Suppressor macrophage treated with lipopolysaccharide for 1 hour (primary cell): ENCODE measurements at regions not wholly inside any gene's neighbourhood (a gene's known extent, or its start where the extent isn't known, plus 50 kb on each side); places are given as distances from the start of the nearest gene placed in this dataset.
"Not testable (repeated sequence)": the region's sequence is repeated elsewhere in the genome, so short reads cannot be mapped to it uniquely, and the experiment has no call there.

Source experiments
- DNase-seq, 3 donors: peaks; one replicate each; pipeline ENCODE4 v3.0.0-alpha.2; 2020 to 2022

DNA sequence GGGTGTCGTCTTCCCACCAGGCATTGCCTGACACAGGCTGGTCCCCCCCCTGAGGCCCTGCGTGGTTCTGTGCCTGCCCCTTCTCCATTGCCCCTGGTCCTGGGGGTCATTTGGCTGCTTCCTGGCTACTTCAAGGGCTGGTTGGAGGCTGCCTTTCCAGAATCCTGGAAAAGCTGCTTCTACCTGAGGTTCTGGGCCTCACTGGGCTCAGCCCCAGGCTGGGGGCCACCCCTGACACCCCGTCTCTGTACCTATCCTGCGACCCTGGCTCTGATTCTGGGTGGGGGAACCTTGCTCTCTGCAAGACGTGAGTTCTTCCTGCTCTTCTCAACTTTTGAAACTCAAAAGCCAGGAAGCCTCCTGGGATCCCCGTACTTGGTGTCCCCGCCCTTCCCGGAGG lies 149.3 kb upstream of the PTPN1 start:
- DNase-seq = no peak

DNA sequence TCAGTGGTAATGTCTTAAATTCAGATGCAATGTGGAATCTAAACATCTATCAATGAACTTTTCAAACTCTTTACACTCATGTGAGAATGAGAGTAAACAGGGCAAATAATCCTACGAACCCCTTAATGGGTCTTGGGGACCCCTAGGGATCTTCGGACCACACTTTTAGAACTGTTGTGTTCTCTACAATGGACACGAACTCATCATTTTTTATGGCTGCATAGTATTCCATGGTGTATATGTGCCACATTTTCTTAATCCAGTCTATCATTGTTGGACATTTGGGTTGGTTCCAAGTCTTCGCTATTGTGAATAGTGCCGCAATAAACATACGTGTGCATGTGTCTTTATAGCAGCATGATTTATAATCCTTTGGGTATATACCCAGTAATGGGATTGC lies 148.0 kb upstream of the PTPN1 start:
- not testable (repeated sequence) for DNase-seq

DNA sequence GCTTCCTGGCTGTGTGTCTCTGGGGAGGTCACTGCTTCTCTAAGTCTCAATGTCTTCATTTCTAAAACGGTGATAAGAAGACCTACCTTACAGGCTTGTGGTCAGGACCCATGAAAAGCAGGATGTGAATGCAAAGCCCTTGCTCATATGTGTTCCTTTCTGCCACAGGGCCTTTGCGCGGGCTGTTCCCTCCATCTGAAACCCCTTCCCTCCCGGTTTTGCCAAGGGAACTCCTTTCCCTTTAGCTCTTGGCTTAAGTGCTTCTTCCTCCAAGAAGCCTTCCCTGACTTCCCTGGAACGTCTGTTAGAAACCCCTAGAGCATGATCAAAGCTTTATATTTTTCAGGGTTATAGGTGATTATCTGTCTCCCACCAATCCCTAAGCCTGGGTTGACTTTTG lies 147.2 kb upstream of the PTPN1 start:
- no peak for DNase-seq

DNA sequence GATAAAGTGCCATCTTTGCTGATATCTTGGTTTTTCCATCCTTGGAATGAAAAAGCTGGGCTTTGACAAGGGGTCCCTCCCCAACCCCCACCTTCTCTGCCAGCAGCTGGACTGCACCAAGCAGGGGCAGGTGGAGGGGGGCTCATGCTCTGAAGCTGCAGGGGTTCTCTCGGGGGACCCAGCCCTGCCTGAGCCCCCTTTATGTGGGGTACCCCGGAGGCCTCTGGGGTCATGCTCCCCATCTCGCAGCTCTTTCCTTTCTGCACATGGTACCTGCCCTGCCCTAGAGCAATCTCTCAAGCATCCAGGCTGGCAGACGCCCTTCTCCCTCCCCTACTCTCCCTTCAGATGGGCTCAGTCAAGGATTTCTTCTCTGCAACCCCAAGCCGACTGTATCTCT lies 146.7 kb upstream of the PTPN1 start:
- DNase-seq = no peak

DNA sequence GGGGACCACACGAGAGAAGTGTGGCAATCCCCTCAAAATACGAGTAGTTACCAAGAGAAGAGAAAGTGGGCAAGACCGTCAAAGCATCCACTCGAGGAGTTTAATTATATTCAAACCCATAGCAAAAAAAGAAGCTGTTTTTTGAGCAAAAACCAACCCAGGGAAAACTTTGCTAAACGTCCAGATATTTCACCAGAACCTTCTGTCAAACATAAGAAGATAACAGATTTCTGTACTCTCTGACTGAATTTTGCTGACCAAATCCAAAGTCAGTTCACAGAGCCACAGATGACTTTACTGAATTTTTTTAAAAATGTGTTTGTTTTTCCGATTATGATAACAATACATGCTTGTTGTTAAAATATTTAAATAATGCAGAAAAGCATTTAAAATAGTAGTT lies 145.6 kb upstream of the PTPN1 start:
- no peak for DNase-seq

DNA sequence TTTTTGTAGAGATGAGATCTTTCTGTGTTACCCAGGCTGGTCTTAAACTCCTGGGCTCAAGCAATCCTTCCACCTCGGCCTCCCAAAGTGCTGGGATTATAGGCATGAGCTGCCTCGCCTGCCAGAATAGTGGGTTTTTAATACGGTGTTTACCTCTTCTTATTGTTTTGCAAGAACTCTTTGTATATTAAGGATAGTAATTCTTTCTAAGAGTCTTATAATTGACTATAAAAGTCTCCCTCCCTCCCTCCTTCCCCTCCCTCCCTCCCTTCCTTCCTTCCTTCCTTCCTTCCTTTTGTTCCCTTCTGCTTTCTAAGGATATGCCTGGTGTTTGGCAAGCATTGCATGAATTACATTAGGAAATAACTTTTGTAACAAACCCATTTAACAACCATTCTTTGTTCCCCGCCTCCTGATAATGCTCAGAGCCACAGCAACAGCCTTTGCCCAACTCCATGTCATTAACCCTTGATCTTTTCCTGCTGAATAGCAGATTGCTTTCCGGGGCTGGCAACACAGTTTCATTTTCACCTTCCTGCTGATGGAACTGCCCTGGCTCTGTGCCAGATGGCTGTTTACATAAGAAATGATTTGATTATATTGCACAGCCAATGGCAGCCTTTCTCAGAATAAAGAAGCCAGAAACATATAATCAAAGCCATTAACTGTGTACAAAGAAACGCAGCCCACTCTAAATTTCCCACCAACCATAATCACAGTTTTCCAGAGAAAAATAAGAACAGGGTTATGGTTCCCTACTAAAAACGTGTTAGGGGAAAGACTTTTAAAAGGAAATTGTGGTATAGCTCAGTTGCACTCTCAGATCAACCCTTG lies 143.7 kb upstream of the PTPN1 start:
- DNase-seq = peak; percentile 71 to 85 (median 75)

DNA sequence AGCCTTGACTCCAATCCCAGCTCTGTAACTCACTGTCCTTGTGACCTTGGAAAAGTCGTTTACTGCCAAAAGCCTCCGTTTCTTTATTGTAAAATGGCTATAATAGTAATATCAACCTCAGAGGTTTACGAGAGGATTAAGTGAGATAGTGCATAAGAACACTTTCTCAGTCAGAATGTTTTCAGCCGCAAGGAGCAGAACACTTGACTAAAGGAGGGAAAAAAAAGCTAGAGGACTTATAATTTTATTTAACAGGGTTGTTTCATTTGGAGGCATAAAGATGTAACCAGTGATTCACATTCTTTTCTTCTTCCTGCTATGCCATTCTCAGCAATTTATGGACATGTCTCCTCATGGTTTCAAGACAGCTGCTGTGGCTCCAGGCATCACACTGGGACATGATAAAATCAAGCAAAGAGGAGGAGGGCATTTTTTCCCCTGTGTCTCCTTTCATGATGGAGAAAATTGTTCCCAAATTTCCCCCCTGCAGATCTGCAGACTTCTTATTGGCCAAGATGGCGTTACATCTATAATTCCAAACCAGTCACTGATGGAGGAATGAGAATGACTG lies 143.0 kb upstream of the PTPN1 start:
- DNase-seq = no peak

DNA sequence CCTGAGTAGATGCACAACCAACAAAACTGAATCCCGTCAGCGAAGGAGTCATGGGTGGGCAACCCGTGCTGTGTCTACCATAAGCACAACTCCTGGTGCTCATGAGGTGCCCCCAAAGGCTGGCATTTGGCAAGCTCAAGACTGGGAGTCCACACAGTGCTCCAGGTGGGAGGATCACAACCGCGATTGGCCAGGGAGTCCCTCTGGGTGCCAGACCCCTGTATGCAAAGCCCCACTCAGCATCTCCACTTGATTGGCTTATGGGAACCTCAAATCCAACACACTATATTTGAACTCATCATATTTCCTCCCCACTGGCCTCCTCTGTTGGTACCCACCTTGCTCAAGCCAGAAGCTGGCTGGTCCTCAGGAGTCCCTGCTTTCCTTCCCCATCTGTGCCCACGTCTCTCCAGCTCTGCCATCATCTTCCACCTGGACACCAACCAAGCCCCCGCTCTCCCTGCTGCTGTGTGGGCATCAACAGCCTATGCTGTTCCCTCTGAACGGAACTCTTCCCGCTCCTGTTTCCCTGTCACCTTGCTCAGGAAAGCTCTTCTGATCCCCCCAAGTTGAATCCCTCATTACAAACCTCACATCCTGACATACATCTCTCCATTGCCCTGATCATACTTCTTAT lies 142.3 kb upstream of the PTPN1 start:
- DNase-seq = no peak

DNA sequence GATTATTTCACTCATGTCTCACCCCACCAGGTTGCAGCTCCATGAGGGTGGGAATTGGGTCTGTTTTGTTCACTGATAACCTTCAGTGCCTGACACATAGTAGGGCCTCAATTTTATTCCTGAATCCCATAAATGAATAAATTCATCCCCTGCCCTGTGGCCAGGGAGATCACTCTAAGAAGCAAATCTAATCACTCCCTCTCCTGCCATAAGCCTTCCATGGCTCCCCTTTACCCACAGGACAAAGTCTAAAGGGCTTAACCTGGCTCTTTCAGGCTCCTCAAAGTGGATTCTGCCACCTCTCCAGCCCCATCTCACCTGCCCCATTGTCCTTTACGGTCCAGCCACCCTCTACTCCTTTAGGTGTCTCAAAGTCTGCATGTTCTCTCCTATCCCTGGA lies 141.8 kb upstream of the PTPN1 start:
- no peak for DNase-seq

DNA sequence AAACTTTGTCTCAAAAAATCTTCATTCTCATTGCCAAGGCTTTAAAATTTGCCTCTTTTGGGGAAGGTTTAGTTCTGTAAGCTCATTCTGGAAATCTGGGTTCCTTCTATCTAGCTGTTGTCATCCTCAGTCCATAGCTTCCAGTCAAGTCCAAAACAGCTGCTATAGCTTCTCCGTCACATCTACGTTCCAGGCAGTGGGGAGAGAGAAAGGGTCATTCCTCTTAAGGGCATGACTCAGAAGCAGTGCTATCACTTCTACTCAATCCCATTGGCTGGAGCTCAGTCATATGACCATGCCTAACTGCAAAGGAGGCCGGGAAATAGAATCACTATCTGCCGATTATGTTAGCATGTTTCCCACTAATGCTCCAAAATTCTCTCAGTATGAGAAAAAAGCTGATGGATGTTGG lies 141.4 kb upstream of the PTPN1 start:
- DNase-seq = peak; percentile 70 to 82 (median 71)

DNA sequence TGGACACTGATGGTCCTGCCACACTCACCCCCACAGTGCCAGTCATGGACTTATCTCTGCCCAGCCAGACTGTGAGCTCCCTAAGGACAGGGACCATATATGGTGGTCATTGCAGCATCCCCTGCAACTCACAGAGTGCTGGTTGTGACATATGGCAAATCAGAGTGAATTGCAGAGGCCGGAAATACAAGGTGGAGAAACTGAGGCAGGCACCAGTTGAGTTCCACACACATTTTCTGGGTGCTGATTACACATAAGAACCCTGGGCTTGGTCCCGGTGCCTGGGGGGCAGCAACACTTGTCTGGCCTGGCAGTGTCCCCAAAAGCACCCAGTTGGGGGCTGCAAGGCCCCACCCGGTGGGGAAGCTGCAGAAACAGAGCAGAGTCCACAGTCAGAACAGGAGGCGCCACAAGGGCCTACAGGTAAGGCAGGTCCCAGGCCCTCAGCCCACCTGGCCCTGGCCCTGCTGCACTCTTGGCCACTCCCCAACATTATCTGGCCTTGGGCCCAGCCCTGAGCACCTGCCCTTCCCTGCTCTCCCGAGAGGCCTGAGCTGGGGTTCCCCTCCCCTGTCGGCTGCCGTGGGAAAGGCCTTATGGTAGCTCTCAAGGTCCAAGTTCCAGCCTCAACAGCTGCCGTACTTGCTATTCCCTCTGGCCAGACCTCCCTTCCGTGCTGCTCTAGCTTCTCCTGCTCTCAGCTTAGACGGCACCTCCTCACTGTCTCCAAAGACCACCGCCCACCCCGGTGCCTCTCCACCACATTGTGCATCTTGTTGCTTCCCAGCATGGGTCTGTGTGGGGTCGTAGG lies 140.8 kb upstream of the PTPN1 start:
- DNase-seq = no peak

DNA sequence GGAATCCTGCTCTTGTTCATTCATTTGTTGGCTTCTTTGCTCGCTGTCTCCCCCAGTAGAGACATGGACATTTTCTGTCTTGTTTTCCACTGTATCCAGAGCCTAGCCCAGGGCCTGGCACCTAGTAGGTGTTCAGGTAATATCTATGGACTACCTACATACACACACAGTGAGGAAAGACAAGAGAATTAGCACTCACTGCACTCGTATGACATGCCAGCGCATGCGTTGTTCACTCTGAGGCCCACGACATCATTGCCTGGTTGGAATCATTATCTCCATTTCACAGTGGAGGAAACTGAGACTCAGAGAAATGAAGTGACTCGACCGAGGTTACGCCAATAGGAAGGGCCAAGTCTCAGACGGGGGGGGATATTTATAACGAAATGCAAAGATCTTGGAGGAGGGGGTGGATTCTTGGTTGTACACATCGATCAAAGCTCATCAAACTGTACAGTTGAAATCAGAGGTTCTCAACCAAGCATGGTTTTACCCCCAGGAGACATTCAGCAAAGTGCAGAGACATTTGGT lies 140.1 kb upstream of the PTPN1 start:
- no peak for DNase-seq

DNA sequence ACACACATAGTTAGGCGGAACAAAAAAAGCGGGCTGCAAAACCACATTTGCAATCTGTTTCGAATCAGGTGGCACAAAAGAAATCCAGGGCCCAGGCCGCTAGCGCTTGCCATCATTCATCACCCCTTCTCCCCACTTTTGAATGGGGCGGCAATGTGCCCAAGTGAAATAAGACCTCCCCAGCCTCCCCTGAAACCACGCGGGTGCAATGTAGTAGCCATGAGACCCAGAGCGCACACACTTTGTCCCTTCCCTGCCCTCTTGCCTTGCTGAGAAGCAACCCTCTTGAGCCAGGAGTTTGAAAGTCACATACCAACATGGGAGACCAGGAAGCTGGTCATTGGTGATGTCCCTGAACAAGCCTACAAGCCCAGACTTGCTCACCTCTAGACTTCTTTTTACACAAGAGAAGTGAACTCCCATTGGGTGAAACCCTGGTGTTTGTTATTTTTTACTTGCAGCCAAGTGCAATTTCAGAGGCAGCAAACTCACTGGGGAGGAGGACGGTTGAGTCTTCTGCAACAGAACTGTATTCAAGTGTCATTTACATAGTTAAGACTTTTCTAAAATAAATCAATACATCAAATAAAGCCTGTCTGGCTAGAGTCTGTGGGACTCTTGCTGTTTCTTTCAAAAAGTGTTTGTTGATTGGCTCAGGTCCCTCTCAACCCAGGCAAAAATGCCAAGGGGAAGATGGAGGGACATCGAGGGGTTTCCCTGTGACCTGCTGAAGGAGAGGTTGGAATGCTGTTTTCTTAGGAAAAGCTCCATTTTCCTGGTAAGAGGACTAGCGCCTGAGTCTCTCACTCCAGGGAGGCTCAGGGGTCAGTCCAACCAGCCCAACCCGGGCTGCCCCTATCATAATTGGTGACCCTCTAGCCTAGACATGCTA lies 138.1 kb upstream of the PTPN1 start:
- no peak for DNase-seq

DNA sequence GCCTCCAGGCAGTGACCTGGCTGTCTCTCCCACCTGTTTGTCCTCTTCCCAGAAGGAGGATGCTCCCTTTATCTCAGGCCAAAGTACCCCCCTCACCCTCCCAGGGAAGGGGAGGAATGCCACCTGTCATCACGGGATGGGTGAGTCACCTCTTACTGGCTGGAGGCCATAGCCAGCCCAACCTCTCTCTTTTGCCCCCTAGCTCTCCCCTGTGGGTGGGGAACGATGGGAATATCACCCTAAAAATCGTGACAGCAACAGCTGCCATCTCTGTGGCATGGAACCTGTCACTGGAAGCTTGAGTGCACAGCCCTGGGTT lies 137.5 kb upstream of the PTPN1 start:
- DNase-seq = no peak

DNA sequence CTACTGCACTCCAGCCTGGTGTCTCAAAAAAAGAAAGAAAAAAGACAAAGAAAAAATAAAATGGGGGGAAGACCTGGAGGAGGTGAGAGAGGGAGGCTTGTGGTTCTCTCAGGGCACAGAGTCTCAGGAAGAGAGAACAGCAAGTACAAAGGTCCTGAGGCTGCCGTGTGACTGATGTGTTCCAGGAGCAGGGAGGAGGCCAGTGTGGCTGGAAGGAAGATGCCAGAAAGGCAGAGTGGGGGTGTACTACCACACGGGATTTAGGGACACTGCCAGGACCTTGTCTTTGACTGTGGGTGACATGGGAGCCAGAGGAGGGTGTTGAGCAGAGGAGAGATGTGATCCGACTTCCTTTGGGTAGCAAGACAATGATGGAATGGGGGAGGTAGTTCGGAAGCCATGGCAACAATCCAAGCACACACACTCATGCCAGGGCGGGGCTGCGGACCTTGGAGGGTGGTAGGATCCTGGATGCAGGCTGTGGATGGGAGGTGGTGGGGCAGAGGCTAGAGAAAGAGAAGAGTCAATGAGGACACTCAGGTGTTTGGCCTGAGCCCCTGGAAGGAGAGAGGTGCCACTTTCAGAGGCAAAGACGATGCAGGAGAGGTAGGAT lies 136.4 kb upstream of the PTPN1 start:
- DNase-seq = no peak

DNA sequence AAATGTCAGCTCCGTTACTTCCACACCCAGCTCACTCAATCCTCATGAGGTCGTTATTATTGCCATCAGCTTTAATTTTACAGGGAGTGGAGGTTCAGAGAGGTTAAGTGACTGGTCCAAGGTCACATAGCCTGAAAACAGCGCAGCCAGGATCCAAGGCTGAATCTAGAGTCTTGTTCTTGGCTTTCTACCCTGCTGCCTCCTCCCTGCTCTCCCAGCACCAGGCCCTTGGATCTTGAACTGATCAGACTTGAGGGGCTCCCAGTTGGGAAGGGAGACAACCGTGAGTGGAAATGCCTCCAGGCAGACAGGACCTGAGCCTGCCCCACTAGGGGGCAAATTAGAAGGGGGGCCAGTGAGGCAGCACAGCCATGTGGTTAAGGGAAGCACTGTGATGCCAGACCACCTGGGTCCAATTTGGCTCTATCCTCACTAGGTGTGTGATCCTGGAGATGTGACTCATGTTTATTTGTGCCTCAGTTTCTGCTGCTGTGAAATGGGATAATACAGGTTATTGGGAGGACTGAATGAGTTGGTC lies 135.6 kb upstream of the PTPN1 start:
- DNase-seq = no peak

DNA sequence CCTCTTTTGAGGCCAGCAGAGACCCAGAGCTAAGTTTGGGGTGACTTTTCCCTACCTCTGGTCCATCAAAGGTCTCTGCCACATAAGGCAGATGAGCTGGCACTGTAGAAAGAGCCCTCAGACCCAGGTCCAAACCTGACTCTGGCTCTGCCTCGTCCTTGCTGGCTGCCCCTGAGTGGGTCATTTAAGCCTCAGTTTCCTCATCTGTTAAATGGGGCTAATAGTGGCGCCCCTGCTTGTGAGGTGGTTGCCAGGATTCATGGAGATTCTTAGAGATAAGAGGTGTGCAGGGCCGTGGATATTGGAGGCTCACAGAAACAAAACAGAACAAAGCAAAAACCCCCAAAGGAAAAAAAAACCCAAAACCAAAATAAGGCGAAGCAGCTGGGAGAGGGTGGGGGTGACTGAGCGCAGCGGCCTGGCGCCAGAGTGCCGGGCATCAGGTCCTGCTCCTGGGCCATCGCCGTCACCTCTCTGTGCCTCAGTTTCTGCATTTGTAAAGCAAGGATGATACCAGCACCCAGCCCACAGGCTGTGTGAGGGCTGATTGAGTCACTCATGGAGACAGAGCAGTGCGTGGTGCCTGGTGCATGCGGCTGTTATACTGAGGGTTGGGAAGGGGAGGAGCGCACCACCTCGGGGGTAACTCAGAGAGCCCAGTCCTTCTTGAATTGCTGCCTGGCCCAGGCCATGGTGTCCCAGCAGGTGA lies 133.8 kb upstream of the PTPN1 start:
- no peak for DNase-seq

DNA sequence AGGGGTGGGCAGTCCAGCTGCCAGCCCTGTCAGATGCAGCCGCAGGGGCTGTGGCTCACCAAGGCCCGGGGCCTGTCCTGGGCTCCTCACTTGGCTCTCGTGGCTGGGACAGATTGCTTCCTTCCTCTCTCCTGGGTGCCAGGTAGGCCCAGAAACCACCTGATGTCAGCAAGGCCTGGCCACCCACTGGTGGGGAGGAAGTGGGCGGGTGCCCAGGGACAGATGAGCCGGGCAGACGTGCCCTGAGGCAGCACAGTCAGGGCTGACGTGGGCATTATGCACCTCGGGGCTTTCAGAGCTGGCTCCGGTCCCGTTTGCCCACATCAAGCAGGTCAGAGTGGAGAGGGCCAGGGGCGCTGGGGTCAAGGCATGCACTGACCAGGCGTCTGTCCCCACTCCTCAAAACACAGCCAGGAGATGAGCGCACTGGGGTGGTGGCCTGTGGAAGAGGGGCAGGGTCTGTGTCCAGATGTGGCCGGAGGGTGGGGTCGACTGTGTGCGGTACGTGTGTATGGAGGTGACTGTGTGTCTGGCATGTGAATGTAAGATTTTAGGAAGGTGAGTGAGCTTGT lies 133.2 kb upstream of the PTPN1 start:
- no peak for DNase-seq

DNA sequence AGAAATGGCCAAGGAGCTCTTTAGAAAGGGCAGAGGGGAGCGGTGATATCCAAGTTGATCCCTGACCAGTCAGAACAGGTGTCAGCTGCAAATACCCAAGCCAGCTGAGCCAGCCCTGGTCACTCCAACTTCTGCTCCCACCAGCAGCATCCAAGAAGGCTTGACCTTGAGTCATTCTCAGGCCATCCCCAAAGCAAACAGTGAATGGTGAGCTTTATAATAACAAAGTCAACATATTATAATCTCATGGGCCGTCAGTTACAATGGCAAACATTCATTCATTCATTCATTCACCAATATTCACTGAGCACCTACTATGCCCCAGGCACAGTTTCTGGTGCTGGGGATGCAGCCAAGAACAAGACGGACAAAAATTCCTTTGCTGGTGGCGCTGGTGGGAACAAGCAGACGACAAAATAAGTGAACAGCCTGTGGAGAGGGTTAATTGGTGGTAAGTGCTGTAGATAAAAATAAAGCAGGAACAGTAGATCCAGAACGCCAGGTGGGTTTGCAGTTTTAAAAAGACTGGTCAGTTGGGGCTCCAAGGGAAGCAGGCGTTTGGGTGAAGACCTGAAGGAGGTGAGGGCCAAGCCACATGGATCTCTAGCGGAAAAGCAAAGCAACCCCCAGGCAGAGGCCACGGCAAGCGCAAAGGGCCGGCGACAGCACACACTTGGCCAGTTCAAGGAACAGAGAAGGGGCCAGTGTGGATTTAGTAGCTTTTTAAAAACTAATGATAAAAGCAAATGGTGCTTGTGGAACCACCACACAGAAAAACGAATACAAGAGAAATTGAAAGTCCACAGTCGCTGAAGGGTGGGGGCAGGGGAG lies 131.8 kb upstream of the PTPN1 start:
- DNase-seq = peak in 1 of 3 donors; percentile 27
